Ovary (tissue), 3 donors: ENCODE measurements at regions not wholly inside any gene's neighbourhood (a gene's known extent, or its start where the extent isn't known, plus 50 kb on each side); places are given as distances from the start of the nearest gene placed in this dataset.

Experiments
- CTCF ChIP-seq, 3 donors: fragments of 450-650 bp in 2 of 3; fragments of 200-600 bp in 1 of 3; IDR thresholded peaks; one replicate each; pipeline versions ENCODE4 v1.5.1 to v1.8.0; 2016 to 2022; ENCODE audit warnings: antibody characterized with exemption in 3 of 3, mild to moderate bottlenecking in 1 of 3
- EP300 ChIP-seq: sonication (generic); formaldehyde crosslinking; IDR thresholded peaks from one replicate; pipeline ENCODE4 v1.6.1; 2017; ENCODE audit warnings: antibody characterized with exemption
- POLR2A ChIP-seq: fragments of 450-650 bp; IDR thresholded peaks from one replicate; pipeline ENCODE4 v1.6.1; 2017; ENCODE audit warnings: antibody characterized with exemption, mild to moderate bottlenecking, moderate library complexity
- donor health status: DM: no; HTN: no; CAD: no.

GRCh38 chr18:33505297-33505696, 64.8 kb upstream of the CCDC178 start:
- TF ChIP-seq CTCF (IDR thresholded peaks at IDR 0.05) = no peak
- no peak for TF ChIP-seq POLR2A
- no peak for TF ChIP-seq EP300
